ENCODE measurements at regions not wholly inside any gene's neighbourhood (a gene's known extent, or its start where the extent isn't known, plus 50 kb on each side); places are given as distances from the start of the nearest gene placed in this dataset.
"Not testable (repeated sequence)": the region's sequence is repeated elsewhere in the genome, so short reads cannot be mapped to it uniquely, and the experiment has no call there.

DNA sequence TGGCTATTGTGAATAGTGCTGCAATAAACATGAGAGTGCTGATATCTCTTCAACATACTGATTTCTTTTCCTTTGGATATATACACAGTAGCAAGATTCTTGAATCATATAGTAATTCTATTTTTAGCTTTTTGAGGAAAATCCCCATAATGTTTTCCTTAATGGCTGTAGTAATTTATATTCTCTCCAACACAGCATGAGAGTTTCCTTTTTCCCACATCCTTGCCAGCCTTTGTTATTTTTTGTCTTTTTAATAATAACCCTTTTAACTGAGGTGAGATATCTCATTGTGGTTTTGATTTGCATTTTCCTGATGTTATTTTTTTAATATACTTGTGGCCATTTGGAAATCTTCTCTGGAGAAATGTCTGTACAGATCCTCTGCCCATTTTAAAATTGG is 132.6 kb downstream of the PRL start:
- no peak for DNase-seq

DNA sequence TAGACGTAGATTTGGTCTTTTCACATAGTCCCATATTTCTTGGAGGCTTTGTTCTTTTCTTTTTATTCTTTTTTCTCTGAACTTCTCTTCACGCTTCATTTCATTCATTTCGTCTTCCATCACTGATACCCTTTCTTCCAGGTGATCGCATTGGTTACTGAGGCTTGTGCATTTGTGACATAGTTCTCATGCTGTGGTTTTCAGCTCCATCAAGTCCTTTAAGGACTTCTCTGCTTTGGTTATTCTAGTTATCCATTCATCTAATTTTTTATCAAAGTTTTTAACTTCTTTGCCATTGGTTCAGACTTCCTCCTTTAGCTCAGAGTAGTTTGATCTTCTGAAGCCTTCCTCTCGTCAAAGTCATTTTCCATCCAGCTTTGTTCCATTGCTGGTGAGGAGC is 125.8 kb downstream of the PRL start:
- not testable (repeated sequence) for DNase-seq

DNA sequence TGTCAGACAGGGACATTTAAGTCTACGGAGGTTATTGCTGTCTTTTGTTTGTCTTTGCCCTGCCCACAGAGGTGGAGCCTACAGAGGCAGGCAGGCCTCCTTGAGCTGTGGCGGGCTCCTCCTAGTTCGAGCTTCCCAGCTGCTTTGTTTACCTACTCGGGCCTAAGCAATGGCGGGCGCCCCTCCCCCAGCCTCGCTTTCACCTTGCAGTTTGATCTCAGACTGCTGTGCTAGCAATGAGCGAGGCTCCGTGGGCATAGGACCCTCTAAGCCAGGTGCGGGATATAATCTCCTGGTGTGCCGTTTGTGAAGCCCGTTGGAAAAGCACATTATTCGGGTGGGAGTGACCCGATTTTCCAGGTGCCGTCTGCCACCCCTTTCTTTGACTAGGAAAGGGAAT is 125.0 kb downstream of the PRL start:
- DNase-seq, result not testable (repeated sequence)

DNA sequence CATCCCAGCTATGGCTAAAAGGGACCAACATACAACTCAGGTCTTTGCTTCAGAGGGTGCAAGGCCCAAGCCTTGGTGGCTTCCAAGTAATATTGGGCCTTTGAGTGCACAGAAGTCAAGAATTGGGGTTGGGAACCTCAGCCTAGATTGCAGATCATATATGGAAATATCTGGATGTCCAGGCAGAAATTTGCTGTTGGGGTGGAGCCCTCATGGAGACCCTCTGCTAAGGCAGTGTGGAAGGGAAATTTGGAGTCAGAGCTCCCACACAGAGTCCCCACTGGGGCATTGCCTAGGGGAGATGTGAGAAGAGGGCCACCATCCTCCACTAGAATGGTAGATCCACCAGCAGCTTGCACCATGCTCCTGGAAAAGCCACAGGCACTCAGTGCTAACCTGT is 123.5 kb downstream of the PRL start:
- DNase-seq, result no peak

DNA sequence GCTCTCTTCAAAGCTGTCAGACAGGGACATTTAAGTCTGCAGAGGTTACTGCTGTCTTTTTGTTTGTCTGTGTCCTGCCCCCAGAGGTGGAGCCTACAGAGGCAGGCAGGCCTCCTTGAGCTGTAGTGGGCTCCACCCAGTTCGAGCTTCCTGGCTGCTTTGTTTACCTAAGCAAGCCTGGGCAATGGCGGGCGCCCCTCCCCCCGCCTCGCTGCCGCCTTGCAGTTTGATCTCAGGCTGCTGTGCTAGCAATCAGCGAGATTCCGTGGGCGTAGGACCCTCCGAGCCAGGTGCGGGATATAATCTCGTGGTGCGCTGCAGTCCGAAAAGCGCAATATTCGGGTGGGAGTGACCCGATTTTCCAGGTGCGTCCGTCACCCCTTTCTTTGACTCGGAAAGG is 116.6 kb downstream of the PRL start:
- not testable (repeated sequence) for DNase-seq

DNA sequence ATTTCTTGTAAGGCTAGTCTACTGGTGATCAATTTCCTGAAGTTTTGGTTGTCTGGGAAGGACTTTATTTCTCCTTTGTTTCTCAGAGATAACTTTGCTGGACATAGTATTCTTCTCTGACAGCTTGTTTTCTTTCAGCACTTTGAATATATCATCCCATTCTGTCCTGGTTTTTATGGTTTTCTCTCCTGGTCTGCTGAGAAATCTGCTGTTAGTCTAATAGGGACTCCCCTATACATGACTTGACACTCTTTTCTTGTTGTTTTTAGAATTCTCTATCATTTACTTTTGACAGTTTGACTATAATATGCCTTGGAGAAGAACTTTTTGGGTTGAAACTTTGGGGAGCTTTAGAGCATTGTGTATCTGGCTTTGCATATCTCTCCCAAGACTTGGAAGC is 112.5 kb downstream of the PRL start:
- no peak for DNase-seq

DNA sequence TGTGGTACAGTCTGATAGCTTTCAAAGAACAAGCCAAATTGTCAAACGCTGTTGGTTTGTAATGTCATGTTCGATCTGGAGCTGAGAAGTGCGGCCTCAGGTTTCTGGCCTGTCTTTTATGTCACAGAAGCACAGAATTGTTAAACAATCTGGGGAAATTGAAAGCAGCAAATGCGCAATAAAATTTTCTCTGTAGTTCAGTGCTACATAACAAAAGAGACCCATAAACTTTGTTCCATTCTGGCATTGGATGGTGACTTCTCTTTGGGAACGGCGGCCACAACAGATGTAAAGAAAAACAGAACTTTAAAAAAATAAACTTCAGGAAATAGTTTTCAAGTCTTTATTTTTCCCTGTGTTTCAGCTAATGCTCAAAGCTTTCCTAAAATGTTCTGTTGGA is 106.9 kb downstream of the PRL start:
- DNase-seq, result no peak

DNA sequence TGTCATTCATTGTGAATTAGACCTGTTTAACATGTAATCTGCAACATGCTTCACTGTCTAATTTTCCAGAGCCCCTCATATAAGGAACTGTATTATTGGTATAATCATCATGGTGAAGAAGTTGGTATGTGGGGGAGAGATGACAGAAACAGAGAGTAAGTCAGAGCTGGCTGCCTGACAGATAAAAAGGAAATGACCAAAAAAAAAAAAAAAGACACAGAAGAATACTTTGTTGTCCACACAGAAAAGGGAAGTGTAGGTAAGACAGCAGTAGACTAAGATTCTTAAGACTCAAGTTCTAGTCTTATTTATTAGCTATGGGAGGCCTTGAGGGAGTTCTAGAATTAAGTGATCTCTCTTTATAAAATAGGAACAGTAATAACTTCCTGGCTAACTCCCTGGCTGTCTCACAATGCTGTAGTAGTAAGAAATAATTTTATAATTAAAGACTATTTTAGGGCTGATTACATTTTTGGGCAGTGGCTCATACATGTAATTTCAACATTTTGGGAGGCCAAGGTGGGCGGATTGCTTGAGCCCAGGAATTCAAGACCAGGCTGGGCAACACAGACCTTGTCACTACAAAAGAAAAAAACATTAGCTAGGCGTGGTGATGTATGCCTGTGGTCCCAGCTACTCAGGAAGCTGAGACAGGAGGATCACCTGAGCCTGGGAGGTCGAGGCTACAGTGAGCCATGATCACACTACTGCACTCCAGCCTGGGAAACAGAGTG is 102.5 kb downstream of the PRL start:
- no peak for DNase-seq

DNA sequence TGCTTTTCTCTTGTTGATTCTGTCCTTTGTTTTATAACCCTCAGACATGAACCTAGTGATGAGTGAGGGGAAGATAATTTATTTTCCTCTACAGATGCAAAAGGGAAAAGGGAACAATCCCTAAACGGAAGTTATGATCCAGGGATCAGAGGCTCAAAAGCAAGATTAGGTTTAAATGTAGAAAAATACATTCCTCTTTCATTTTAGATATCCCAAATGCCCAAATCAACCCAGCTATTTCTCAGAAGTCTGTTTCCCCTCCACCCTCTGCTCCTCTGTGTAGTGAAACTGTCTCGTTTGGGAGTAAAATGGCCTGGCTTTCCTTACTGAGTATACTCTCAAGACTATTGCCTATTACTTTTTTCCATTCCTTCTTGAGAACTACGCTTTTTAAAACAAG is 97.1 kb downstream of the PRL start:
- no peak for DNase-seq

DNA sequence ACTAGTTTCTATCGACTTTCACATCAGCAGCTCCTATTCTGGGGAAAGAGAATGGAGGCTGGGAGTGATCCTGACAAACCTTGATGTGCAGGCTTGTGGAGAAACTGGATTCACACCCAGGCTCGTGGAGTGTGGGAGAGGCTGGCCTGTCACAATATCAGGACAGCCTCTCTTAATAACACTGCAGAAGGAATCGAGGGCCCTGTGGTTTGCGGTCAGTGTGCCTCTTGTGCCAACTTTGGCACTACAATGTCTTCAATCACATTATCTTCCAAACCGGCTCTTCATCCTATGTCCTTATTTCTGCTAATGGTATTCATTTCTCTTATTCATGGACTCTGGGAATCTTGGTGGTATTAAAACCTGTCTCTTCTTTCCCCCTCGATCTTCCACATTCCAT is 92.7 kb downstream of the PRL start:
- no peak for DNase-seq

DNA sequence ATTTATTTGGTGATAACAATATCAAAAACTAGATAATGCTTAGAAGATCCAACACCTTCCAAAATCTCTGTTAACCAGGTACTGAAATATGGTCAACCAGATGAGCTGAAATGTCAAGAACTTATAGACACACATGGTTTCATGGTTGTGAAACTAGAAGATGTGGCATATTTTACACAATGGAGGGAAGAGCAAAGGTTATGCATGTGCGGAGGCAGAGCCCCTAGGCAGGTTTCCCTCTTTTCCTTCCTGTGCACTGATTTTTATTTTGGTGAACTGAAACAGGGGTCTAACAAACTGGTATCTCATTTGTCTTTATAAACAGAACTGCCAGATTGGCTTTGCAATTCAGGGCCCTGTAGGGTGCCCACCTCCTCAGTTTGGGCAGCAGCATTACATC is 91.6 kb downstream of the PRL start:
- no peak for DNase-seq

DNA sequence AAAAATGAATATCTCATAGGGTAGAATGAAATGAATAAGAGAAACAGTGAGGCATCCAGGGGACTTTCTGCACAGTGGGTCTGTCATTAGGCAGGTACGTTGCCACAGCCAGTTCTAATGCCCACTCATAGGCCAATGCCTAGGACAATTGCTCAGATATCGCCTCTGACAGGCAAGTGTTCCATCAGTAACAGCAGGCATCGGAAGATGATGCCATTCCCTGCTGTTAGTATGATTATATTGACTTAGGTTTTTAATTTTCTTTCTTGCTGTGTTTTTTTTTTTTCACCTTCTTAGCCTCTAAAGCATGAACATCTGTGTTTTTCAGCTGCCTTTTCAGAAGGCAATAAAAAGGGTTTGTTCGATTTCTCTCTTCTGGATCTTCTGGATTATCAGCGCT is 90.7 kb downstream of the PRL start:
- DNase-seq, result no peak

DNA sequence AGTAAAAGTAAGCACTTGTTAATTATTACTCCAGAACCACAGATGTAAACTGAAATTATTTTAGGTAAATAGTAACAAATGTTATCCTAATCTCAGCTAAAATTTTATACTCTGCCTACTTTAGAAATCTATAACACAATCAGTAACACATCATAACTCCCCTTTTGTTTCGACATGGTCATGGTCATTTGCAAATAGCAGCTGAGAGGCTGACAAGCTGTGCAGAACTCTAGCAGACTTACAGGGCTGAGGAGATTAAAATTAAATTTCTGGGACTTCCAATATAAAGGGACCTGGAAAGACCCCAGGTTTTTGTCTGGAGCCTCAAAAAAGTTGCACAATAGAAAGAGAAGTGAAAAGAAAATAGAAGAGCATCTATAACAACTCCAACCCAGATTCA is 88.8 kb downstream of the PRL start:
- no peak for DNase-seq

DNA sequence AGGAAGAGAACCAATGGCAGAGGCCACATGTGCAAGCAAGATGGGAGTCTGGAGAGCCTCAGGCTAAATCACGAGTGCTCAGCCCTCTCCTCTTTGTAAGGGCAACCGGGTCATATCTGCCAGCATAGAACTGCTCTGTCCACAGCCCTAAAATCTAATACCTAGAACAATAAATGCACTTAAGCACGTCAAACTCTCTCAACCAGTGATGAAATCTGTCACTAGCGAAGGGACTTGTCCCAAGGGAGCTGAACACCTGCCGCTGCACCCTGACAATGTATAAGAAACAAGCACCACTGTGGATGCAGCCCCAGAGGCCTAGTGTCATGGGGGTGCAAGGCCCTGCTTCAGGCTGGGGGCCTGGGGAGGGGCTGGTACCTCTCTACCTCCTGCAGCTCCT is 82.5 kb downstream of the PRL start:
- no peak for DNase-seq

DNA sequence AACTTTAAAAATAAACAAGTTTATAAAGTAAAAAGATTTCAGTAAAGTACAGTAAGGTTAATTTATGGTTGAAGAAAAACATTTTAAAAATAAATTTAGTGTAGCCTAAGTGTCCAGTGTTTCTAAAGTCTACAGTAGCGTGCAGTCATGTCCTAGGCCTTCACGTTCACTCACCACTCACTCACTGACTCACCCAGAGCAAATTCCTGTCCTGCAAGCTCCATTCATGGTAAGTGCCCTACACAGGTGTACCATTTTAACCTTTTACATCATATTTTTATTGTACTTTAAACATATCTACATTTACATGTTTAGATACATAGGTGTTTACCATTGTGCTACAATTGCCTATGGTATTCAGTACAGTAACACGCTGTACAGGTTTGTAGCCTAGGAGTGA is 81.4 kb downstream of the PRL start:
- not testable (repeated sequence) for DNase-seq

DNA sequence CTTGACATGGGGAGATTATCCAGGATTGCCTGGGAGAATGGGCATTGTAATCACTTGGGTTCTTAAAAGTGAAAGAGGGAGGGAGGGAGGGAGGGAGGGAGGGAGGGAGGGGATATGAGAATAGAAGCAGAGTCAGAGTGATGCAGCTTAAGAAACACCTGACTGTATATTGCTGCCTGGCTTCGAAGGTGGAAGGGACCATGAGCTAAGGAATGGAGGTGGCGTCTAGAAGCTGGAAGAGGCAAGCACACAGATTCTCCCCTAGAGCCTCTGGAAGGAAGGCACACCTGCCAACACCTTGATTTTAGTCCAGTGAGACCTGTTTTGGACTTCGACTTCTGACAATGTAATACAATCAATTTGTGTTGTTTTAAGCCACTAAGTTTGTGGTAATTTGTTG is 78.4 kb downstream of the PRL start:
- DNase-seq, result no peak

DNA sequence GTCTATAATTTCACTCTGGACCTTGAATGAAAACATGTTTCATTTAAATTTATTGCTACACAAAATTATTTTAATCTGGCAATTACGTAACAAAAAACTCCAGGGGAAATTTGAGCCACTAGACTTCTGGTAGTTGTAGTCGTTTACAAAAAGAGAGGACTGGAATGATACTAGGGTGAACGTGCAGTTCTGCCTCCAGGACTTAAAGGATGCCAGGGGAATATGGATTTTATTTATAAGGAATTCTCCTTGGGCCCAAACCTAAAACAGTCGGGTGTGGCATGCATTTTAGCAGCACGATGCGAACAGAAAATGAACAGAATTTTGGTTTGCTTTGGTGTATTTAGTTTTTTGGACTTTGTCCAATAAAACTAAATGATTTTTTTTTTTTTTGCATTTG is 76.9 kb downstream of the PRL start:
- no peak for DNase-seq

DNA sequence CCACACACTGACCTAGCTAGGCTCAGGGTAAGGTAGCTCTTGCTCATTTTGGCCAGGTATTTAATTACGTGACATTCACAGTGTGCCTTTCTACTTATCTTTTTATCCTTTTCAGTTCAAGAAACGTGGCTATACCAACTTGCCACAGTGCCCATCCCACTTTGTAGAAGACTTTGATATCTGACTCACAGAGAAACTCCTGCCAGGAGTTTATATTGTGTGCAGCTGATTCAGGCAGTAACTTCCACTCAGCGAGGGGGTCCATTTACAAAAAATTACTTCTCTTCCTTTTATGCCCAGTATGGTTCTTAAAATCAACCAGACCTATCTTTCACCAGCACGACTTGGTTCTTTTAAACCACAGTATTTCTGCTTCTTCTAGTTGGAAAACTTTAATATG is 75.6 kb downstream of the PRL start:
- no peak for DNase-seq

DNA sequence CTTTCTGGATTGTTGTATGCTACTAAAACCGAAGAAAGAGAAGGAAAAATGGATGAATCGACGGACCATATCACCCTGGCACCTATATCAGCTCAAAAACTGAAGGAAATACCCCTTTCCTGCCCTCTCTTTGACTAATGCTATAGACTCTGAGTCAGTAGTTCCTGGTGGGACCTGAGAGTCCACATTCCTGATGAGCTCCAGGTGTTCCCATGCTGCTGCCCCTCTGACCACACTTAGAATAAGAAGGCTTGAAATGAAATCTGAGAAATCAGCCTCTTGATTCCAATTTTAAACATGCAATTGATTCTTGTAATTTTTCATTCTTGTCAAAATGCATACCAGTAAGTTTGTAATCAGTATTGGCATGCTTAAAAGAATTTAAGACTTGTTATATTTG is 75.2 kb downstream of the PRL start:
- no peak for DNase-seq

DNA sequence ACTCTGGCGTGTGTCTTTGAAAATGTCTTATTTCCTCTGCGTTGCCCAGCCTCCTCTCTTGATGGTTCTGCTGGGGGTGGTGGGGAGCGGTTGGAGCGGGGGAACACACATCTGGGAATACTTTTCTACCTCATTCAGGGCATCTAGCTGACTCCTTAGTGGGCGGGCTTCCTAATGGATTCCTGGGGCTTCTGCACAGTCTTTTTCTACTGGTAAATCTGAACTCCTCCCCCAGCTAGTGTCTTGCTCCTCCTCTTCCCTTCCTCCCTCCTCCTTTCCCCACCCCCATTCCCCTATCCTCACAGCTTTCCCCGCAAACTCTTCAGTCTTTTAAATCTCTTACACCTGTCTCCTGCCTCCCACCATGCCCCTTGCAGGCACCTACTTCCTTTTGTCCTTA is 74.4 kb downstream of the PRL start:
- no peak for DNase-seq

DNA sequence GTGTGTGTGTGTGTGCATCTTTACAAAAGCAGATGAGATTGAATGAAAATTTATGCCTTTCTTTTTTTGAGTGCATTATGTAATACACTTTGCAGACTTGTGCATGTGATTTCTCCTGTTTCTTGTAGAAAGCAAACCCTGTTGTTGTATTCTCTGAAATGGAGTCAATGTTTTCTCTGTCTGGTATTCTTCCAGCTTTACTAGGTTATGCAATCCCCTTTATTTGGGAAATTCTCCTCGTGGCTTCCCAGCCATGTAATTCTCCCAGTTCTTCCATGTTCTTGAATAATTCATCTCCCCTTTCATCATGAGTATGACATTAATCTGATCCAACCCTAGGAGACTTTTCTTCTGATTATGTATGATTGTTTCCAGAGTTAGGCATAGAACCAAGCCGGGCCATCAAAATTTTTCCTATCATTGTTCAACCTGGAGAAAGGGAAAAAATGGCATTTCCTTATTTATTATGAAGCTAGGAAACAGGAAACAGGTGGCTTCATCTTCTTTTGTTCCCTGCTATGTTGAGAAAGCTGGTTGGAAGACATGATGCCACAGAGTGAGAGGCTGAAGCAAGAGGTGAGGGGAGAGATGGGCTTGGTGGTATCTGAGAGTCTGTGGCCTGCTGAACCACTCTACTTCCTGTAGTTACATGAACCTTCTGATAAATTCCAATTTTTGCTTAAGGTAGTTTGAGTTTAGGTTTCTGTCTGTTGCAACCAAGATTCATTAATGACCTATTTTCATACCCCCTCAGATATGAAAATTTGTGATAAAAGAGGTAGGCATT is 68.8 kb downstream of the PRL start:
- no peak for DNase-seq

DNA sequence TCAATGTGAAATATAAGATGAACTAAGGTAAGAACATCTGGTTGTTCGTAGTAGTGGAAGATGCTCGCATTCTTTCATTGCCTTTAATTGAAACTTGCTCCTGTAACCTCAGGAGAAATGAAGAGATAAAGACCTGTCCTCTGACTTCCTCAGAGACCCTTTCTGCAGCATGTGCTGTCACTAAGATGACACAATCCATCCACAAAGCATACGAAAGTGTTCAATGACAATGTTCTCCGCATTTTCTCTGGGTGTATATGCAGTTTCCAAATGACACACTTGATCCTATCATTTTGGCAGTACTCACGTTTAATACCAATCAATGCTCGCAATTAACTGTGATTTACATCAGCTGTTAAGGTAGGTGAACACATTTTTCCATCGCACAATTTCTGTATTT is 65.8 kb downstream of the PRL start:
- DNase-seq, result no peak

DNA sequence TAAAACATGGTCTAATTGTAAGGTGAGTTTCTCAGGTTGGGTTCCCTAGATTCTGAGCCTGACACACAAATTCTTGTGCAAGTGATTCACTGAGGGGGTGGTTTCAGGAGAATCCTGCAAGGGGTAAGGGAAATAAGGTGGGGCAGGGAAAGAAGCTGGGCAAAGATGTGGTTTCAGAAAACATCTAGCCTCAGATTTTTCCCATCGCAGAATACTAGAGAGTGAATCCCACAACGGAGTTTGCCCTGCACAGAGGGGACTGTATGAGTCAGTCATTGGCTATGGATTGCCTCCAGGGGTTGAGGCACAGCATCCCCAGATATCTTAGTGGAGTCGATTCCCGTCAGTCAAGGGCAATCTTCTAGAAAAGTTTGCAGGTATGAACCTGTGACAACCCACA is 65.2 kb downstream of the PRL start:
- no peak for DNase-seq

DNA sequence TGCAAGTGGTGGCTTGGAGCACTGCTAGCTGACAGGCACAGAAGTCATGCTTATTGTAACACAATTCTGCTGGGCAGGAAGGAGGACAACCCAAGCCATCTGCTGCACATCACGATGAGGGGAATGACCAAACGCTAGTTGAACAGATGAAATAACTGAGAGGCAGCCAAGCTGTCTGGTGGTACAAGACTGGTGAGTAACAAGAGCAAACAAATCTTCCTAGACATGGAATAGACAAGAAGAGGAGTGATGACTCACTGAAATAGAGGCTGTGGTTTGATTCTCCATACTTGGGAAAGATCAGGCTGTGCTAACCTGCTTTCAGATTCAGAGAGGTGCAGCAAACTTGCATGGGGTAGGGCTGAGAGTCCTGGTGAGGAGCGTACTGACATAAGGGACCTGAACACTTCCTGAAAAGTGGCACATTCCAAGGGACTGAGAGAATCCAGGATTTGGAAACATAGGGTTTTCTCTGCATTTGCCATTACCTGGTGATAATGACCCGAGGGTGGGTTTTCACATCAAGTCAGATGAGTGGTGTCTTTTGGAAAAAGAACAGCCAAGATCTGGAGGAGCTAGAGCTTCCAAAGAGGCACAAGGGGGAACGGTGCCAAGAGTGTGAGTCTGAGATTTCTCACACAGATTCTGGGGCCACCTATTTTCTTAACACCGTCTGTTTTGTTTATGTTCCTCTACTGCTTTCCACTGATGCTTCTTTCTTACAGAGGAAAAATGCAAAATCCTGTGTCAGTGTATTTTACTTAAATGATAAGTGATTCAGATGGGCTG is 60.0 kb downstream of the PRL start:
- DNase-seq, result no peak
